HG03139 (cell line): ENCODE measurements at regions not wholly inside any gene's neighbourhood (a gene's known extent, or its start where the extent isn't known, plus 50 kb on each side); places are given as distances from the start of the nearest gene placed in this dataset.
"Not testable (repeated sequence)": the region's sequence is repeated elsewhere in the genome, so short reads cannot be mapped to it uniquely, and the experiment has no call there.

ENCODE experiments used
- ATAC-seq: cut with Tn5 transposase; IDR thresholded peaks from one replicate; pipeline ENCODE4 v1.9.1; 2021; ENCODE audit not compliant: unreplicated experiment

DNA sequence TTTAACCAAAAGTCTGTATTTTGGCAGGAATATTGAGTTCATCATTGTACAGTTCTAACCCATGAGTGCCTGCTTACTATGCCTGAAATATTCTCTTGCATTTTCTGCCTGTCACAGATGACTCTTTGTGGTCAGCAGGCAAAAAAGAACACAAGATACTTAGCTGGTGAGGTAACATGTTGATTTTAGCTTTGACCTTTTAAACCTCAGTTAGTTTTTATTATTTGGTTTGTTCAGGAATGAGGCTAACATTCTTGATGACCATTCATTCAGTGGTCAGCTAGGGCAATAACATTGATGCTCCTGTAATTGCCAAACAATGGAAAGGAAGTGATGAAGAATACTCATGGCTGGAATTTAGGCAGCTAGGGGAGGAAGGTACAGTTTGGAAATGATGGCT, 491.2 kb downstream of the PIK3C3 start:
- ATAC-seq = no peak

DNA sequence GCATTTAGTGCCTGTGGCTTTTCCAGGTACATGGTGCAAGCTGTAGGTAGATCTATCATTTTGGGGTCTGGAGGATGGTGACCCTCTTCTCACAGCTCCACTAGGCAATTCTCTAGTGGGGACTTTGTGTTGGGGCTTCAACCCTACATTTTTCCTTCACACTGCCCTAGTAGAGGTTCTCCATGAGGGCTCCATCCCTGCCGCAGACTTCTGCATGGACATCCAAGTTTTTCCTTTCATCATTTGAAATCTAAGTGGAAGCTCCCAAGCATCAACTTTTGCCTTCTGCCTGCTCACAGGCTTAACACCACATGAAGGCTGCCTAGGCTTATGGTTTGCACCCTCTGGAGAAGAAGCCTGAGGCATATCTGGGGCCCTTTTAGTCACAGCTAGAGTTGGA, 492.7 kb downstream of the PIK3C3 start:
- no peak for ATAC-seq

DNA sequence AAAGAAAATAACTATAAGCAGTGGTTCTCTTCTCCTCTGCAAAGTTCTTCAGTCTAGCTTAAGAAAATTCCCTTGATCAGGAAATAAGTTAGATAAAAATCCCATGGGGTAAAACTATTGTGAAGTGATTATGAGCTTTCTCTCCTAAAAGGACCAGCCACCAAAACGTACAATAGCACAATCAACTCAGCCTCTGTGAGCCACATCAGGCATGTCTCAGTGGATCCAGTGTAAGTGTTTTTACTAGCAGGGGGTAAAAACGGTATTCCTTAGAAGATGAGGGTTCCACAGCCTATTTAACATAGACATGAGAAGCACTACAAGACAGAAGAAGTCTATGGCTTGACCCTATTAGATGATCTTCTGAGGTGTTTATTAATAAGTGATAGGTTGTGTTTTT, 503.2 kb downstream of the PIK3C3 start:
- ATAC-seq = no peak

DNA sequence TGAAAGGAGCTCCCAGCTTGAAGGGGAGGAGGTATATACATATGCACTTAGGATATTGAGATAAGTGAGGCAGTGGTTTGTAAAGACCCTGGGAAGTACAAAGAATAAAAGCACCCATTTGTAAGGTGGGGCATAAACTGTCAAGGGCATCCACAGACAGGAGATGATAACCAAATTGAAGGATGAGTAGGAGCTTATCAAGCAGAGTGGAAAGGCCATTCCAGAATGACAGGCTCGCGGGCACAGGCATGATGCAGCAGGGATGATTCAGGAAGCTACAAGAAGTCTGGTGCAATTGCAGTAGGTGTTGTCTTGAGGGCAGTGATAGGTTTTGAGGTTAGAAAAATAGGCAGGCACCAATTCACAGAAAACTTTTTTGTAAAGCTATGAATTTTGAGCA, 504.8 kb downstream of the PIK3C3 start:
- no peak for ATAC-seq

DNA sequence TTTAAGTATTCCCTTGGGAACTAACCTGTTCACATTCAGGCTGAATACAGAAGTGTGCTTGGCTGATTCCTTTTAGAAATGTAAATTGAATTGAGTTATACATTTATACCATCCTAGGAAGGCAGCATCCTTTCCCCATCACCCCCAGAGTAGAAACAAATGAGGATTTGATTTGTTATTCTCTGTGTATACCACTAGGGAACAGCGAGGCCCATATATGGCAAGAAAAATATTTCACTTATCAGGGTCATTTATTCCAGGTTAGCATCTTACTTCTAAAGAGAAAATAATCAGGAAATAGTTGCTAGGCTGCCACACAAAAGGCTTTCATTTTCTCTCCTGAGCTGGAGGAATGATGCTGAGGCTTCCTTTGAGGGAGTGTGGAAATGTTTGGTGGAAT, 516.9 kb downstream of the PIK3C3 start:
- no peak for ATAC-seq

DNA sequence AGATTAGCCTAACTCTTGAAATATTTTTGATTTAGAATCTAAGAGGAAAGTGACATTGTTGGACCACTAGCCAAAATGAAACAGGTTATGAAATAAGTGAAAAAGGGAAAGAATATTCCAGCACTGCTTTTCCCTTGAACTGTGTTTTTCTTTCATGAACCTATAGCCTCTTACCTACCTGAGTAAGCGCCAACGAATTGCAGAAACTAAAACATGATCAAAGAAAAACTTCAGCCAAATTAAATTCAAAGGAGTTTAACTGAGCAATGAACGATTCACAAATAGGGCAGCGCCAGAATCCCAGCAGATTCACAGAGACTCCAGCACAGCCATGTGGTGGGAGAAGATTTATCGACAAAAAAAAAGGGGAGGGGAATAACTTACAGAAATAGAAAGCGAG, 518.6 kb downstream of the PIK3C3 start:
- ATAC-seq = no peak

DNA sequence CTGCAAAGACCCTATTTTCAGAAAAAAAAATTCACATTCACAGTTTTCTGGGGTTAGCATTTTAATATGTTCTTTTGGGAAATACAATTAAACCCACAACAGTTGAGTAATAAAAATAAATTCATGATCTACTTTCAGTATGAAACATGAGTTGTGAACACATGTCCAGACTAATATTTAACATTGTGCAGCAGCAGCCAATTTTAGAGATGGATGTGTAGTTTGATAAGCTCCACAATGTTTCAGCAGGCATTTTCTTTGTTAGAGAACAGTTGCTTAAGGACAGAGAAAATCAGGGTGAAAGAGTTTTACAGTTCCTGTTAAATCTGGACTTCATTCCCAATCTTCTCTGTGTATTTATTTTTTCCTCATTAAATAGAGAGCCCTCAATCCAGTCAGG, 519.5 kb downstream of the PIK3C3 start:
- ATAC-seq = no peak

DNA sequence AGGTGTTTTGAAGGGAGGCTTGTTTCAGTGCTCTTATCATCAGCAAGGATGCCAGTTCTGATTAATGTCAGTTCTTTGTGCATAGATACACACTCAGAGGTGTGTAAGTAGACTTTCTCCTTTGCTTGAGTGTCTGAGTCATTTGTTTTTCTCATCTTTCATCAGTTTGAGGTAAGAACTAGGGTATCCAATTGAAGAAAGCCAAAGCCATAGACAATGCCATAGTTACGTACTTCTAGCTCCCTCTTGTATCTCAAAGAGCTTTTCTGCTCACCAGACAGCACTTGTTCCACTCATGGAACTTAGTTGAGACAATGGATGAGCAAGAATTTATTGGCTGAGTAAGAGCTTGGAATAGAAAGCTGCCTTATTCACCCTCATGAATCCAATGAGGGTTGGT, 520.1 kb downstream of the PIK3C3 start:
- ATAC-seq = no peak

DNA sequence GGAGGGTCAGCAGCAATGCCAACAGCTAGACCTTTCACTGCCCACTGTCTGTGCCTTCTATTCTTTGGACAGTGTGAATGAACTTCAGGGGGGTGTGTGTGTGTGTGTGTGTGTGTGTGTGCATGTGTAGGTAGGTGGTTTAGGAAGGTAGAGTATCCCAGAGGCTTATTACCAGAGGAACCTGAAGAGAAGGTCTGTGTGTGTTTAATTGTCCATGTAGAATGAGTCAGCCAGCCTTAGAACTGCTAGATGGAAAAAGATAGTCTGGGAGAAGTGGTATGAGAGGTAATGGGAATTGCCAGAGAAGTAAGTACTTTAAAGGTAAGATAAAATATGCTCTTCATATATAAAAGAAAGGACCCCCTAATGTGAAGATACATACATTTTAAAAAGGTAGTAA, 522.2 kb downstream of the PIK3C3 start:
- no peak for ATAC-seq

DNA sequence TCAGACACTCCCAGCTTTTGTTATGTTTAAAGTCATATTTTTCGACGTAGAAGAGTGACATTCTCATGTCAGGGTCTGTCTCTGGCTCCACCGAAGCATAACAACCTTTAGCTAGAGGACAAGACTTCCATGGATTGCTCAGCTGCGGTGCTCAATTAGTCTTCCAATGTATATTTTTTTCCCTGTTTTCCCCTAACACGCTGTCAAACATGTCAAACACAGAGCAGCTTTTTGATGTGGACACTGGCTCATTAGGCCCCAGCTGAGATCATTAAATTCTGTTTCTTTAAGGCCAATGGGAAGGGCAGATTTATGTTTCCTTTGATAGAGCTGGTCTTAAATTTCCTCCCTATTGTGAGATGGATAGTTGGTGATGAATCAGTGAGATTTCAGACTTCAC, 525.4 kb downstream of the PIK3C3 start:
- no peak for ATAC-seq

DNA sequence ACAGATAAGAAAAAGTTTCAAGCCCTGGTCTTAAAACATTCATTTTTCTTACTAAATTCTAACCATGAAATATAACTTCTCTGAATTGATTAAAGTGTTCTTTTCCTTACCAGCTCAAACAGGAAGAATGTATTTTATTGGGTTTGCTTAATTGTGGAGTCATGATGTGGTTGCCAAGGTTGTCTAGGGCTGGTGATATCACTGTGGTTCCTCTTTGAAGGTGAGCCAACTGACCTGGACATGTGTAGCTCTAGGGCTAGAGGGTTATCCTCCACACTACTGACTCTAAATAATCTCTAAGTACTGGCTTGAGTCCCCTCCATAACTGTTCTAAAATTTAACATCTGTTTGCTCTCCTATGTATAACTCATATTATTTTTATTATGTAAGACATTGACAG, 529.6 kb downstream of the PIK3C3 start:
- ATAC-seq = no peak

DNA sequence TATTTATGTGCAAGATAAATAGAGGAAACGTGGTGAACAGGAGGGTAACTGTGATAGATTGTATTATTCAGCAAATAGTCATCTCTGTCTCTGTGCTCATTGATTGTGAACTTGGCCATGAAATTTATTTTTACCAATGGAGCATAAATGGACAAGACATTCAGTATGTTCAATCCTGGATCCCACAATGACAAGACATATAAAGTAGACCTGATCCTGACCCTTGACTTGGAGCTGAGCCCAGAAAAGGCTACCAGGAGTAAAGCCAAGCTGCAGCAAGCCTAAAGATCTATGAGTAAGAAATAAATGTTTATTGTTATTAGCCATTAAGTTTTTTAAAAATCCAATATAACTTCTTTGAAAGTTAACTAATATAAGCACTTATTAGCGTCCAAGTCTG, 531.2 kb downstream of the PIK3C3 start:
- no peak for ATAC-seq

DNA sequence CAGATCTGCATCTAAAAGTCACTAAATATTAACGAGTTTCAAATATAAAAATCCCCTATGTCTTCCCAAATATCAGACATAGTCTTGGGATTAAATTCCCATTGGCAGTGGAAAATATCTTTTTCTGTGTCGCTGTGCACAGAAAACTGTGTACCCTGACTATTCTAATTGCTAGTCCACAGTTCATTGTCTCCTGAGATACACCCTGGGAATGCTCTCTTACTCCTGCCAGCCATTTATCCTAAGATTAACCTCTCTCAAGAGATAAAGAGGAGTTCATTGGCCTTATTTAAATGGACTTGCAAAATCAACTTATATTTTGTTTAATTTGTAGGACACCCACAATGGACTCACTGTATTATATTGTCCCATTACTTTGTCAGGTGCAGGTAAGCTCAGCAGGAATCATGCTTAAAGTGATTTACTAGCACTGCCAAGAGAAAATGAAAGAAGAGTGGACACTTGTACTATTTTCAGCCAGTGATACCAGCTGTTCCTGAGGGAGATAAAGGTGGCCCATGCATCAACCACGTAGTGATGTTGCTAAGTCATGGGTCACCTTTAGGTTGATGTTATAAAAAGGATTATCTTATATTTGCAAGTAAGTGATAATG, 553.8 kb downstream of the PIK3C3 start:
- ATAC-seq = no peak

DNA sequence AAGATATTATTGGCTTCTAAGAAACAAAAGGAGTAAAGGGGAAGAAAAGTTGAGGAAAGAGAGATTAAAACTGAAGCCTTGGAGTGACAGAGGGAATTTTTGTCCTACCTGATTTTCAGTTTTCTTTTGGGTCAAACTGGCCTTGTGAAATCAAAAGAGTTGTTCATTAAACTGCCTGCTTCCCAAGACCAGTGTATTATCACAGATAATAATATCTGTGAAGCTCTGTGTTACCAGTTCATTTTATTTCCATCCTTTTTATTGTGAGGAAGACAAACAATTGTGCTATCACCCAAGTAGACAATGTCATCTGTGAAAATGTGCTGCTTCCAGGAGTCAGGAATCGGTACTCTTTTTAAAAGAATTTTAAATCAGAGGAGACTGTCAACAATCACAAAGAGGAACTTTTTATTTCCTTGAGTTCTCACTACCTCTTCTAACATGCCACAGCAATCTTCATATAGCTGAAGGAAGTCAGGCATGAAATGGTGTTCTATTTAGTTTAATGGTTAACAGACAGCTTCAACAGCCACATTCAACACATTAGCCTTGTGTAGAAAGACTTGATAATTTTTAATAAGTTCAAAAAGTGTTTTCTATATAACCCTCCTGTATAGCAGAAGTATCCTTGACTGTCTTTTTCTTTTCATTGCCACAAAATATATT, 554.8 kb downstream of the PIK3C3 start:
- peak; percentile 91 for ATAC-seq

DNA sequence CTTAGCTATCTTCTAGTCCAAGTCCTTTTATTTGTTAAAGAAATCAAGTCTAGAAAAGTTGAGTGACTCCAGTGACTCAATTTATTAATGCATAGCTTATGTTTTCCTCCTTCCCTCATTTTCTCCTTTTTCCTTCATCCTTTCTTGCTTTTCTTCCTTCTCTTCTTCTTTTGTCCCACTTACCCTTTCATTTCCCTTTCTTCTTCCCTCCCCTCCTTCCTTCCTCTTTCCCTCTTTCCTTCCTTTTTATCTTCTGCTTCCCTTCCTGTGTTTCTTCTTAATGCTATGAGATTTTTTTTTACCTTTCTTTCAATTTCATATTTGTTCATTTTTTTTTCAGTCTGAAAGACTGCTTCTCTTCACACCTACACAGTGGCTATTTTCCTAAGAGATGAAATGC, 555.5 kb downstream of the PIK3C3 start:
- ATAC-seq = no peak

DNA sequence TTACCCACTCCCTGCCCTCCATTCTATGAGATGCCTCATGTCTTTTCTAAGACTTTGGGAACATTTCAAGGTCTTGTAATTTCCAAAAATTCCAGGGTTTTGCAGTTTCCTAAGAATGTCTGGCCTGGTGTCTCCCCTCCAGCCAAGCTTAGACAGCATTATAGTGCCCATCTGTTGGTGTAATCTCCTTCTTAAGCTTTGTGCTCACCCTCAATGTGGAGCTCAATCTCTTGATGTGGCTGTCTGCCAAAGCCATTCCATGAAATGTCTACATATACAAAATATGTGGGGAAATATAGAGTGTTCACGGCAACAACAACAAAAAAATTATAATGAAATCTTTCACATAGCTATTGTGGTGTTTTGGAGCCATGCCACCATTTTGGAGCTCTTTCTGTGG, 558.4 kb downstream of the PIK3C3 start:
- ATAC-seq = no peak

DNA sequence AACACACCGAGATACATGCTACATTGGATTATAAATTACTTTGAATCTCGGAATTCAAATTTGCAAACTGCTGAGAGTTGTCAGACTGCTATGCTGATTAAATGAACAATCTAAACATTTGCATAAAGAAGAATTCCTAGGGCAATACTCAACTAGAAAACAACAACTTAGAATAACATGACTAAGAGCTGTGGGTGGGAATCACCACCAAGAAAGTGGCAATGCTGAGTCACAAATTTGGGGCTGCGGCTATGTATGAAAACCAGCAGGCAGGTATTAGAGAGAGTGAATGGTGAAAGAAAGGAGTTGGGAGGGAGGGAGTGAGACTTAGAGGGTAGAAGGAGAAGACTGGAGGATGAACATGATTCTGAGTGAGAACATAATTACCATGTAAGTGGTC, 559.5 kb downstream of the PIK3C3 start:
- ATAC-seq = no peak

DNA sequence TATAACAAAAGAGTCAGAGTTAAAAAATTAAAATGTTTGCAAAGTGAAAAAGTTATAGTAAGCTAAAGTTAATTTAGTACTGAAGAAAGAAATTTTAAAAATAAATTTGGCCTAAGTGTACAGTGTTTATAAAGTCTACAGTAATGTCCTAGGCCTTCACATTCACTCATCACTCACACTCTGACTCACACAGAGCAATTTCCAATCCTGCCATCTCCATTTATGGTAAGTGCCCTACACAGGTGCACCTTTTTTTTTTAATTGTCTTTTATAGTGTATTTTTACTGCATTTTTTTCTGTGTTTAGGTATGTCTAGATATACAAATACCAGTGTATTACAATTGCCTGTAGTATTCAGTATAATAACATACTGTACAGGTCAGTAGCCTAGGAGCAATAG, 562.9 kb downstream of the PIK3C3 start:
- no peak for ATAC-seq

DNA sequence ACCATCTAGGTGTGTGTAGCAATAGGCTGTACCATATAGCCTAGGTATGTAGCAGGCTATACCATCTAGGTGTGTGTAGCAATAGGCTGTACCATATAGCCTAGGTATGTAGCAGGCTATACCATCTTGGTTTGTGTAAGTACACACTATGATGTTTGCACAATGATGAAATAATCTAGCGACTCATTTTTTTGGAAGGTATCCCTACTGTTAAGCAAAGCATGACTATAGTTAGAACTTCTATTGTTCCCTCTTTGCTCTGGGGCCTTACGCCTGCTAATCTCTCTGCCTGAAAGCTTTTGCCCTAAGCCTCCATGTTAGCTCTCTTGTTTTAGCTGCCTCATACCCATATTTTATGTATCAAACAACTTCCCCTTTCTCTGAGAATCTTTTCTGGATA, 563.3 kb downstream of the PIK3C3 start:
- not testable (repeated sequence) for ATAC-seq

DNA sequence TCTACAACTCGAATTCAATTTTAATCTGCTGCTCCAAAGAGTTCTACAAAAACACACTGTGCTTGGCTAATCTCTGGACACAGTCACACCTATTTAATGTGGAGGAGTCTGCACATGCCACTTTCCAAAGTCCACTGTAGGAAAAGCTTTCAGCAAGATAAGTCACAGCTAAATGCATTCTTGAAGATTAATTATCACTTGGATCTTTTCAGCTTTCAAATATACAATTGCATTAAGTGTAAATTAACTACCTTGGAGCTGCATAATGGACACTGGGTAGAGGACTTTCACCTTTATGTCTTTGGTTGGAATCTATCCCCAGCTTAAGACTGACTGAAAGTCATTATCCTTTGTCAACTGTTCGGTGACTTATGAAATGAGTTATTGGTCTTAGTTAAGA, 565.1 kb downstream of the PIK3C3 start:
- ATAC-seq = no peak

DNA sequence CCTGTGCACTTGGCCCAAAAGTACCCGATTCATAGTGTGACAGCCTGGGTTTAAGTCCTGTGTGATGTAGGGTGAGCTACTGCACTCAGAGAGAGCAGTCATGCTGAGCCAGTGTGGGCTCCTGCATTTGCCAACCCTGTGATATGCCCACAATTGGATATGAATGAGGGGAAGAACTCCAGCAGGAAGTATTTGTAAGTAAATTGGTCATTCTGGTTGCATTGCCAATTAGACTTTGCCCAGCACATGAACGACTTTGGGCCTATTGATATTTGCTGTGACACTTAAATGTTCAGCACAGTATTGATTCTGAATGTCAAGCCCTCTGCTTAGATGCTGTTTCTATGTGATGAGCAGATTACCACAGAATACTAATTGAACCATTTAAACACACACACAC, 570.9 kb downstream of the PIK3C3 start:
- ATAC-seq = no peak

DNA sequence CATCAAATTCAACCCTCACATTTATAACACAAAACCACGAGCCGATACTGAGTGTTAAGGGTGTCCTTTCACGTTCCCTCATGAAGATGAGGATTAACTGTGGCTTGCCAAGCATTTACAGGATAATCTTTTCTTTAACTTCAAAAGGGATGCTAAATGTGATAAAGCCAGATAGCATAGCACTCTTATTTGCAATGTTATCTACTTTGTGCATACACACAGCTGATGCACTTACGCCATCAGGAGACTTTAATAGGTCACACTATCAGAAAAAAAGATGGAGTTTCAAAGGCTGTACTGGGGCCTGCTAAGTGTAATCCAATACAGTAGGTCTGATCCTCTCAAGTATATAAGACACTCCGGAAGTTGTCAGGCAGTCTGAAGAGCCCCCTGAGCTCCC, 572.7 kb downstream of the PIK3C3 start:
- no peak for ATAC-seq

DNA sequence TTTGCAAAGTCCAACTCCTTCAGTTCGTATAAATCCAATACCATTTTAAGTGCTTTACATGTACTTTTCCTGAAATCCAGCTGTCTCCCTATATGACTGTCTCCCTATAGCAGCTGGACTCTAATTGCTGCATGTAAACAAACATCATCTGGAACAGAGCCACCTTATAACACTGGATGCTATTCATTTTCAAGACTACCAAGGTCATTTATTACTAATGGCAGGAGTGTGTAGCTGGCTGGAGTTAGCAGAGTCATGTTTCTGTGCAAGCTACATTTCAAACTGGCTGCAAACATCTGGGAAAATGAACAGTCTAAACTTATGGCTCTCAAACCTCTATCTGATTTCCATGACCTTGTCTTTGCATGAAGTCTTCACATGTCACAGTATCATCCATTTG, 575.2 kb downstream of the PIK3C3 start:
- ATAC-seq = no peak
